ENCODE measurements at regions not wholly inside any gene's neighbourhood (a gene's known extent, or its start where the extent isn't known, plus 50 kb on each side); places are given as distances from the start of the nearest gene placed in this dataset.
"Not testable (repeated sequence)": the region's sequence is repeated elsewhere in the genome, so short reads cannot be mapped to it uniquely, and the experiment has no call there.

DNA sequence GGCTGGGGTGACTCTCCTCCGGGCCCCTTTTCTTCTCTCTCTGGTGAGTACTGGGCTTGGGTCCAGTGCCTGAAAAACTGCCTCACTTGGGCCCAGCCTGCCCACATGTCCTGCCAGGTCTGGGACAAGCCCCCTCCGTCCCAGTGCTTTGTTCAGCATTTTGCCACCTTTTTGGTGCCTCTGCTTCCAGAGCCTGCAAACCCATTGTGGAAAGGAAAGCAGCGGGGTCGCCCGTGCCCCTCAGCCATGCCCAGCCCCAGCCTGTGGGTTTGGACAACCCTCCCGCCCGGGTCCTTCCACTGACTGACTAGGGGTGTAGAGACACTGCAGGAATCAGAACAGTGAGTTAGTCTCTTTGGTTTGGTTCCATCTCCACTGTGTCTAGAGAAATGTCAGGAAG, 140.7 kb upstream of the ALKAL2 start (continued):
- TF ChIP-seq GABPA (IDR thresholded peaks at IDR 0.05; ENCODE audit: borderline replicate concordance, insufficient read depth, low read length) (no peak), EP300 (IDR thresholded peaks at IDR 0.05; ENCODE audit: borderline replicate concordance in 1 of 2, low read depth in 2 of 2, low read length in 2 of 2) (no peak), CTBP2 (IDR thresholded peaks at IDR 0.05; ENCODE audit: borderline replicate concordance, insufficient read depth, insufficient read length, low read length) (no peak), SP2 (IDR thresholded peaks at IDR 0.05; ENCODE audit: low read length) (no peak), SIX5 (IDR thresholded peaks at IDR 0.05; ENCODE audit: low read depth, low read length) (no peak)

GRCh38 chr2:426696-427095, 138.8 kb upstream of the ALKAL2 start:
- H2AK5ac ChIP-seq (ENCODE audit: low read depth, low read length); H4K5ac ChIP-seq (ENCODE audit: insufficient read length, low read depth, low read length); H4K20me1 ChIP-seq (replicated peaks in 1 of 2; ENCODE audit: control insufficient read depth in 1 of 2, insufficient read depth in 2 of 2, low read length in 2 of 2); H3K27ac ChIP-seq (ENCODE audit: low read depth, low read length); H2BK20ac ChIP-seq (ENCODE audit: low read length); H3K79me2 ChIP-seq (ENCODE audit: control insufficient read depth in 1 of 2, insufficient read depth in 2 of 2, low read length in 2 of 2); CTCF ChIA-PET (ENCODE audit: partially characterized antibody); H3K23me2 ChIP-seq (ENCODE audit: low read depth, low read length); H4K91ac ChIP-seq (replicated peaks; ENCODE audit: insufficient read length, low read length); H3K4me3 ChIP-seq (ENCODE audit: extremely low read depth in 1 of 4, insufficient read depth in 2 of 4, low read depth in 3 of 4, low read length in 4 of 4); POLR2A ChIA-PET (ENCODE audit: partially characterized antibody); H4K8ac ChIP-seq (ENCODE audit: extremely low read depth, insufficient read depth, low read length); H2BK120ac ChIP-seq (replicated peaks; ENCODE audit: low read depth, low read length); H3K27me3 ChIP-seq (replicated peaks in 1 of 4; ENCODE audit: control insufficient read depth in 3 of 4, extremely low read depth in 1 of 4, insufficient read depth in 3 of 4, low read length in 3 of 4); FAIRE-seq; DNase-seq (ENCODE audit: low read depth in 1 of 2, low spot score in 2 of 2); H2BK12ac ChIP-seq (ENCODE audit: low read depth, low read length); H3K18ac ChIP-seq (ENCODE audit: extremely low read depth, low read length); H3K4me1 ChIP-seq (replicated peaks in 1 of 4; ENCODE audit: control insufficient read depth in 3 of 4, insufficient read depth in 4 of 4, low read length in 3 of 4); H3K56ac ChIP-seq (replicated peaks; ENCODE audit: insufficient read length, low read depth, low read length); H2BK5ac ChIP-seq (ENCODE audit: low read depth, low read length); H2BK15ac ChIP-seq (ENCODE audit: low read length); H3K14ac ChIP-seq (ENCODE audit: insufficient read length); H3K4ac ChIP-seq (replicated peaks; ENCODE audit: insufficient read length, low read depth, low read length); H3K36me3 ChIP-seq (ENCODE audit: control insufficient read depth in 2 of 4, insufficient read depth in 4 of 4, low read length in 3 of 4); H3K9me3 ChIP-seq (ENCODE audit: insufficient read depth in 2 of 2, low read depth in 1 of 2, low read length in 1 of 2); H3K4me2 ChIP-seq (ENCODE audit: insufficient read depth in 1 of 2, low read depth in 2 of 2, low read length in 2 of 2); H3K9ac ChIP-seq (replicated peaks in 1 of 4; ENCODE audit: extremely low read depth in 1 of 4, low read depth in 3 of 4, low read length in 3 of 4); H3K23ac ChIP-seq (ENCODE audit: insufficient read length); H3K79me1 ChIP-seq (ENCODE audit: low read depth, low read length); H2AFZ ChIP-seq (ENCODE audit: low read length): not testable (repeated sequence)
- no CpG with 5 or more reads among the region's 47 CpGs for WGBS, 2 experiments (ENCODE audit: extremely low coverage in 1 of 2, insufficient coverage in 1 of 2, insufficient read length in 1 of 2, insufficient replicate concordance in 2 of 2, low coverage in 1 of 2, low lambda C conversion rate in 2 of 2, missing lambda C conversion rate in 1 of 2)
